ENCODE measurements at regions not wholly inside any gene's neighbourhood (a gene's known extent, or its start where the extent isn't known, plus 50 kb on each side); places are given as distances from the start of the nearest gene placed in this dataset.

- TF ChIP-seq CTCF (IDR thresholded peaks at IDR 0.05; ENCODE audit: poor library complexity, severe bottlenecking), result no peak
- TF ChIP-seq, protein P1, sequence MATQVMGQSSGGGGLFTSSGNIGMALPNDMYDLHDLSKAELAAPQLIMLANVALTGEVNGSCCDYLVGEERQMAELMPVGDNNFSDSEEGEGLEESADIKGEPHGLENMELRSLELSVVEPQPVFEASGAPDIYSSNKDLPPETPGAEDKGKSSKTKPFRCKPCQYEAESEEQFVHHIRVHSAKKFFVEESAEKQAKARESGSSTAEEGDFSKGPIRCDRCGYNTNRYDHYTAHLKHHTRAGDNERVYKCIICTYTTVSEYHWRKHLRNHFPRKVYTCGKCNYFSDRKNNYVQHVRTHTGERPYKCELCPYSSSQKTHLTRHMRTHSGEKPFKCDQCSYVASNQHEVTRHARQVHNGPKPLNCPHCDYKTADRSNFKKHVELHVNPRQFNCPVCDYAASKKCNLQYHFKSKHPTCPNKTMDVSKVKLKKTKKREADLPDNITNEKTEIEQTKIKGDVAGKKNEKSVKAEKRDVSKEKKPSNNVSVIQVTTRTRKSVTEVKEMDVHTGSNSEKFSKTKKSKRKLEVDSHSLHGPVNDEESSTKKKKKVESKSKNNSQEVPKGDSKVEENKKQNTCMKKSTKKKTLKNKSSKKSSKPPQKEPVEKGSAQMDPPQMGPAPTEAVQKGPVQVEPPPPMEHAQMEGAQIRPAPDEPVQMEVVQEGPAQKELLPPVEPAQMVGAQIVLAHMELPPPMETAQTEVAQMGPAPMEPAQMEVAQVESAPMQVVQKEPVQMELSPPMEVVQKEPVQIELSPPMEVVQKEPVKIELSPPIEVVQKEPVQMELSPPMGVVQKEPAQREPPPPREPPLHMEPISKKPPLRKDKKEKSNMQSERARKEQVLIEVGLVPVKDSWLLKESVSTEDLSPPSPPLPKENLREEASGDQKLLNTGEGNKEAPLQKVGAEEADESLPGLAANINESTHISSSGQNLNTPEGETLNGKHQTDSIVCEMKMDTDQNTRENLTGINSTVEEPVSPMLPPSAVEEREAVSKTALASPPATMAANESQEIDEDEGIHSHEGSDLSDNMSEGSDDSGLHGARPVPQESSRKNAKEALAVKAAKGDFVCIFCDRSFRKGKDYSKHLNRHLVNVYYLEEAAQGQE (IDR thresholded peaks at IDR 0.05; ENCODE audit: borderline replicate concordance), result no peak
- no peak for TF ChIP-seq POLR2AphosphoS5 (IDR thresholded peaks at IDR 0.05)
These were observed 1664.3 kb downstream of the C4orf33 start for GRCh38 chr4:130760246-130760645.

Measured in neural cell (in vitro differentiated cells).